B cell (primary cell): ENCODE measurements at regions not wholly inside any gene's neighbourhood (a gene's known extent, or its start where the extent isn't known, plus 50 kb on each side); places are given as distances from the start of the nearest gene placed in this dataset.

Experiments used
- EZH2 ChIP-seq: IDR thresholded peaks from 2 replicates; pipeline ENCODE4 v1.6.1; 2012; ENCODE audit warnings: borderline replicate concordance, low read depth, mild to moderate bottlenecking, moderate library complexity, low read length; ENCODE audit not compliant: insufficient read depth, poor library complexity, severe bottlenecking
- TF ChIP-seq, protein P1 (sequence below): fragments of 200-600 bp; IDR thresholded peaks from one replicate; pipeline ENCODE4 v1.8.0; 2022; ENCODE audit warnings: antibody characterized with exemption, mild to moderate bottlenecking

DNA sequence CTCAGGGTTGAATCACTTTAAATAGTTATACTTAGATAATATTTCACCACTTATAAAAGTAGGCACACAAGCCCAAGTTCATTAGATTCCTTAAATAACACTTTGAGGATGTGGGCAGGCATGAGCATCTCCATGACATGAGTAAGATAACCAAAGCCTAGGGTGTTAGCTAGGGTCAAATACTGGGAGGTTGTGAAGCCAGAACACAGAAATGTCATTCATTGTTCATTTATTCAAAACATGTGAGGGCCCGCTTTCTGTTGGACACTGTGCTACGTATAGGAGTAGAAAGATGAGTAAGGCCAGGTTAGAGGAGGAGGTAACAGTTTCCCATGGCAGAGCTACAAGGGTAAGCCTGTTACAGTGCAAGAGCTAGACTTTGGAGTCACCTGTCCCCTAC, 93.5 kb upstream of the NEDD4L start:
- TF ChIP-seq EZH2 = no peak
- TF ChIP-seq, protein P1, sequence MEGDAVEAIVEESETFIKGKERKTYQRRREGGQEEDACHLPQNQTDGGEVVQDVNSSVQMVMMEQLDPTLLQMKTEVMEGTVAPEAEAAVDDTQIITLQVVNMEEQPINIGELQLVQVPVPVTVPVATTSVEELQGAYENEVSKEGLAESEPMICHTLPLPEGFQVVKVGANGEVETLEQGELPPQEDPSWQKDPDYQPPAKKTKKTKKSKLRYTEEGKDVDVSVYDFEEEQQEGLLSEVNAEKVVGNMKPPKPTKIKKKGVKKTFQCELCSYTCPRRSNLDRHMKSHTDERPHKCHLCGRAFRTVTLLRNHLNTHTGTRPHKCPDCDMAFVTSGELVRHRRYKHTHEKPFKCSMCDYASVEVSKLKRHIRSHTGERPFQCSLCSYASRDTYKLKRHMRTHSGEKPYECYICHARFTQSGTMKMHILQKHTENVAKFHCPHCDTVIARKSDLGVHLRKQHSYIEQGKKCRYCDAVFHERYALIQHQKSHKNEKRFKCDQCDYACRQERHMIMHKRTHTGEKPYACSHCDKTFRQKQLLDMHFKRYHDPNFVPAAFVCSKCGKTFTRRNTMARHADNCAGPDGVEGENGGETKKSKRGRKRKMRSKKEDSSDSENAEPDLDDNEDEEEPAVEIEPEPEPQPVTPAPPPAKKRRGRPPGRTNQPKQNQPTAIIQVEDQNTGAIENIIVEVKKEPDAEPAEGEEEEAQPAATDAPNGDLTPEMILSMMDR = no peak
